ENCODE measurements at regions not wholly inside any gene's neighbourhood (a gene's known extent, or its start where the extent isn't known, plus 50 kb on each side); places are given as distances from the start of the nearest gene placed in this dataset.

DNA sequence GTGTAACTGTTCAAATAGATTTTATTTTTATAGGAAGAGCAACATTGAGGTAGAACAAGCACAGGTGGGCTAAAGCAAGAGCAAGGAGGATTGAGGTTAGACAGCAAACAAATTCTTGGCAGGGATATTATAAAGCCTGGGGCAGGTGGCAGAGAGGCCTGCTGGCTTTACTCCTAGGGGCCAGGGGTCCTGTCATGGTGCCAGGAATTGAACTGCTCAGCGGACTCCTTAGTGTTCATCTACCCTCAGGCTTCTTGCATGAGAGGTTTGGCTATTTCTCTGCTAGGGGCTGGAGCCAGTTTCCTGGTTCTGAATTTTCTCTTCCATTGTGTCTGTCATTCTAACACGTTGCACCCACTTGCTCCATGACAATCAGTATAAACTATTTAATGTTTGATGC, 217.2 kb upstream of the NCAM1 start:
- Mint-ChIP-seq H3K4me1 (ENCODE audit: low read depth in 2 of 2) (peaks cover 0 to 6% of the 10 kb centered on the region in 2 donors), H3K4me3 (no peak overlapping the region), H3K9me3 (peaks cover 0 to 3% of the 10 kb centered on the region in 2 donors), H3K27me3 (peaks cover 35 to 40% of the 10 kb centered on the region in 2 donors), H3K36me3 (ENCODE audit: insufficient read depth) (no peaks in the 10 kb centered on the region), H3K27ac (no peak overlapping the region)
- no peak for DNase-seq
- no peak for ATAC-seq (replicated peaks)

DNA sequence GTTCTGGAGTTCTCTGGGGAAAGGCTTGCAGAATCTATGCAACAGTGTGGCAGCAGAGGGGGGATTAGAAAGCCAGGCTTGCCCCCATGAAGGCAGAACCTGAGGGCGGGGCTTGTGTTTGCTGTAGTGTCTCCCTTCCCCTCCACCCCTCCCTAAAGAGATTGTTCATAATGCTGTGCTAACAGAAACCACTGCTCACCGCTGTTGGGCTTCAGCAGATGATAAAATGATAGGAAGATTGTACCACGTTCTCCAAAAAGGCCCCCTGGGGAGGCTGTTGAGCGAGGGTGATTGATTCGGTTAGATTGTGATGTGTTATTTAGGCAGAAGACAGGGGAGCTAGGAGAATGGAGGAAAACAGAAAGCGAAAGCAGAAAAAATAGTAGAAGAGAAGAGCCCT, 215.2 kb upstream of the NCAM1 start:
- ATAC-seq (replicated peaks) (no peak), DNase-seq (no peak)
- H3K9me3 Mint-ChIP-seq: peaks cover 0 to 3% of the 10 kb centered on the region in 2 donors
- H3K27me3 Mint-ChIP-seq: peaks cover 35 to 40% of the 10 kb centered on the region in 2 donors
- H3K4me3 Mint-ChIP-seq: peak overlapping the region in 1 of 2 donors; percentile 64
- peaks cover 0 to 6% of the 10 kb centered on the region in 2 donors for H3K4me1 Mint-ChIP-seq (ENCODE audit: low read depth in 2 of 2)
- peak overlapping the region in 1 of 2 donors; percentile 29 for H3K27ac Mint-ChIP-seq
- H3K36me3 Mint-ChIP-seq (ENCODE audit: insufficient read depth): no peaks in the 10 kb centered on the region

DNA sequence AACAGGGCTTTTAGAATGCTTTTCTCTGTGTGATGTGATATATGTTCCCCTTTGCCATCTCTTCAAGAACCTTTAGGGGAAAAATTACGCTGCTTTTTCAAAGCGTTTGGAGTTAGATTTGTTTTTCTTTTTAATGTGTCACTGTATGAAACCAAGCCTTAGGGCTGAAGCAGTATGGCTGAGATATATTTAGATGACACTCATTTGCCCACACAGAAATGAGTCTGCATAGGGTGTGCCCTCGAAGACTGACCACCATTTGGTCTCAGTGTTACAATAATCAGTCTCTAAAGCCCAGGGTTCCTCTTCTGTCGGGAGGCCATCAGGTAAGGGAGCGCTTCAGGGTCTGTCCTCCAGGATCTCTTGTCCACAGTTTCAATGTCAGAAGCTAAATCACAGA, 213.0 kb upstream of the NCAM1 start:
- ATAC-seq (replicated peaks) (no peak), DNase-seq (no peak)
- Mint-ChIP-seq H3K9me3 (peaks cover 0 to 3% of the 10 kb centered on the region in 2 donors), H3K27ac (no peak overlapping the region), H3K4me1 (ENCODE audit: low read depth in 2 of 2) (peaks cover 0 to 6% of the 10 kb centered on the region in 2 donors), H3K4me3 (no peak overlapping the region), H3K27me3 (peaks cover 28 to 33% of the 10 kb centered on the region in 2 donors), H3K36me3 (ENCODE audit: insufficient read depth) (no peaks in the 10 kb centered on the region)

DNA sequence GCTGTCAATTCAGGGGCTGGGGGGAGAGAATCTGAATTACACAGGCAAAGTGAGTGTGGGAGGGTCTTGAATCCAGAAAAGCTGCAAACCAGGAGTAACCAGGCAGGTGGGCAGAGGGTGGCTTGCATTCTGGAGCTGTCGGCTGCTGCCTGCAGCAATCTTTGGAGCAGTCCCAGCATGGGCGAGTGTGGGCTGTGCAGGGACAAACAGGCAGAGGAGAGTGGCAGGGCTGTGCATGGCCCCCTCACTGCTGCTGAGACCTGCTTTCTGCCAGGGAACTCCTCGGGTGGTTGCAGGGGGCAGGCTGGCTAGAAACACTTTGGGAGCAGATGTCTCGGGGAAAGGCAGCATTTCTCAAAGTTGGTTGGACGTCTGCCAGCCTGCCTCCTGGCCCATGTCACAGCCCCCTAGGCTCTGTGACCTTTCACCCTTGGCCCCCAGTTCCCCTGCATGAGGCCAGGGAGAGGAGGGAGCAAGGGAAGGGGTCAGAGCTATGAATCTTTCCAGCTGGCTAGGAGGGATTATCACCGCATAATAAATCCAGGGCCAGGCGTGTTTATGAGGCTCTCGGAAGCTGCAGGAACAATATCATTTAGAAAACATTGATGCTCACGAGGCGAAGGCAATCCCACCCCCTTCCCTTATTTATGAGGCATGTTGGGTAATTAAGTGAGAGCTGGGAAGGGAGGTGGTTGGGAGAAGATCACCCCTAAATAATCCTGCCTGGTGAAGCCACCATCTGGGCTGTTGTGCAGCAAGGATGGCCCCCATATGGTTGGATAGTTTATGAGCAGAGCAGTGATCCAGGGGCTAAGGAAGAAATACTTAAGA, 212.3 kb upstream of the NCAM1 start:
- H3K4me1 Mint-ChIP-seq (ENCODE audit: low read depth in 2 of 2): peaks cover 0 to 6% of the 10 kb centered on the region in 2 donors
- no peaks in the 10 kb centered on the region for H3K36me3 Mint-ChIP-seq (ENCODE audit: insufficient read depth)
- no peak for DNase-seq
- ATAC-seq (replicated peaks): no peak
- H3K9me3 Mint-ChIP-seq: peaks cover 0 to 3% of the 10 kb centered on the region in 2 donors
- H3K4me3 Mint-ChIP-seq: no peak overlapping the region
- peaks cover 25 to 33% of the 10 kb centered on the region in 2 donors for H3K27me3 Mint-ChIP-seq
- no peak overlapping the region for H3K27ac Mint-ChIP-seq

DNA sequence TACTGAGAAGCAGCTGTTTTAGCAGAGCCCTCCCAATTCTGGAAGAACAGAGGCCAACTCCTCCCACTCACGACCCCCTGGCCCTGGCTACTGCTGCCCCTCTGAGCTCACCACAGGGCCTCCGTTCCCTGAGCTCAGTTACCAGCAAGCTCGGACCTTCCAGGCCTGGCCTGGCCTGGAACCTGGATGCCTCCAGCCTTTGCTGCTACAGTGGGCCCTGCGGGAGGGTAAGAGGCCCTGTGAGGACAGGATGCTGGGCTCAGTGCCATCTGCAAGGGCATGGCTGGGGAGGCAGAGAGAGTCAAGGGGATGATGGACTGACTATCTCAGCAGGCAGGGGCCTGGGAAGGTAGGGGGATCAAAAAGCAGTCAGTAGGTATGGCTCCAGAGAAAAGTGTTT, 209.9 kb upstream of the NCAM1 start:
- H3K9me3 Mint-ChIP-seq: no peaks in the 10 kb centered on the region
- ATAC-seq (replicated peaks) (no peak), DNase-seq (no peak)
- H3K4me3 Mint-ChIP-seq: no peak overlapping the region
- no peaks in the 10 kb centered on the region for H3K36me3 Mint-ChIP-seq (ENCODE audit: insufficient read depth)
- H3K27ac Mint-ChIP-seq: no peak overlapping the region
- H3K4me1 Mint-ChIP-seq (ENCODE audit: low read depth in 2 of 2): peaks cover 0 to under 1% of the 10 kb centered on the region in 2 donors
- peaks cover 11 to 12% of the 10 kb centered on the region in 2 donors for H3K27me3 Mint-ChIP-seq

DNA sequence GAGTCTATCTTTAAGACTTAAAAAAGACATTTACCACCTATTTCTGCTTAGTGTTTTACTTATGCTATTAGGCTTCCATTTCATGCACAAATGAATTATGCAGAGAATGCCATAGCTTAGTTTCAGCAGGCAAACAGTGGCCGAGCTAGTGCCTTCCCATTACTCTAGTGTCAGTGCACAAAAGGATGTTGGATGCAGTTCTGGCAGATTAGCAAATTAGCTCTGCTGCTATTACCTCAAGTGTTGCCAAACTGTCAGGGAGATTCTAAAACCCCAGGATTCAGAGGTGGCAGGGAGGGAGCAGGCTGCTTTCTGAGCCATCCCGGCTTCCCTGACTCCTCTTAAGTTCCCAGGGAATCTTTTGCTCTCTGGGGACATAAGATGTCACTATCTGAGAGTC, 209.4 kb upstream of the NCAM1 start:
- Mint-ChIP-seq H3K27ac (no peak overlapping the region), H3K4me3 (no peak overlapping the region), H3K27me3 (peaks cover 7 to 8% of the 10 kb centered on the region in 2 donors), H3K36me3 (ENCODE audit: insufficient read depth) (no peaks in the 10 kb centered on the region), H3K4me1 (ENCODE audit: low read depth in 2 of 2) (no peaks in the 10 kb centered on the region), H3K9me3 (no peaks in the 10 kb centered on the region)
- DNase-seq (no peak), ATAC-seq (replicated peaks) (no peak)

DNA sequence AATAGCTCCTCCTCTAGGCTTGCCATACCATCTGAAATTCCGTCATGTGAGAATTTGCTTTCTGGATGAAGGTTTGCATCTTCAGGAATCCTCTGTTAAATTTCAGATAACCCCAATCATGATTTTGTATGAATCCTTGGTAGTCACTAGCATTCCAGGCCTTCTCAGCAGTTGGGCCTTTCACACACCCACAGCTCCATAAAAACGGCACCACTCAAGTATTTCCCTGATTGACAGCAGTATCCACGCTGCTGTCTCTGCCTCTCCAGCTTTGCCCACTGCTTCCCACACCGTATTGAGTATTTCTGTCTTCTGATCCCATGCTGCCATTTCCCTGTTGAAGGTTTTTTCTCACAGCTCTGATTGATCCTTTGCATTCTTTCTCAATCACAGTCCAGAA, 208.7 kb upstream of the NCAM1 start:
- Mint-ChIP-seq H3K4me3 (no peak overlapping the region), H3K36me3 (ENCODE audit: insufficient read depth) (no peaks in the 10 kb centered on the region), H3K9me3 (no peaks in the 10 kb centered on the region), H3K27ac (no peak overlapping the region), H3K4me1 (ENCODE audit: low read depth in 2 of 2) (no peaks in the 10 kb centered on the region), H3K27me3 (peaks cover 0 to 13% of the 10 kb centered on the region in 2 donors)
- no peak for DNase-seq
- ATAC-seq (replicated peaks): no peak

DNA sequence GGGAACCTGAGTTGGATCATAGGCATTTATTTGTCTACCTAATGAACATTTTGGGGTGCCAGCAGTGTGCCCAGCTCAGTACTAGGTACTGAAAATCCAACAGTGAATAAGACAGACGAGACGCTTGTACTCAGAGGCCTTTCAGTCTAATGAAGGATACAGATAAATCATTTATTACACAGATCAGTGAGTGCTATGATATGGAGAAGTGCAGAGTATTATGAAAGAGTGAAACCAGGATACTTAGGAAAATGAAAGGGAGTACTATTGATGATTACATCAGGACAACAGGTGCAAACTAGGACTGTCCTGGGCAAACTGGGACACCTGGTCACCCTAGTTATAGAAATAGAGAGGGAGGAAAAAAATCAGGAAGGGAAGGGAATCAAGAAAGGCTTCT, 207.5 kb upstream of the NCAM1 start:
- H3K36me3 Mint-ChIP-seq (ENCODE audit: insufficient read depth): no peaks in the 10 kb centered on the region
- no peak overlapping the region for H3K4me3 Mint-ChIP-seq
- no peaks in the 10 kb centered on the region for H3K9me3 Mint-ChIP-seq
- no peak overlapping the region for H3K27ac Mint-ChIP-seq
- no peak for DNase-seq
- no peaks in the 10 kb centered on the region for H3K4me1 Mint-ChIP-seq (ENCODE audit: low read depth in 2 of 2)
- no peak for ATAC-seq (replicated peaks)
- peaks cover 0 to 22% of the 10 kb centered on the region in 2 donors for H3K27me3 Mint-ChIP-seq

DNA sequence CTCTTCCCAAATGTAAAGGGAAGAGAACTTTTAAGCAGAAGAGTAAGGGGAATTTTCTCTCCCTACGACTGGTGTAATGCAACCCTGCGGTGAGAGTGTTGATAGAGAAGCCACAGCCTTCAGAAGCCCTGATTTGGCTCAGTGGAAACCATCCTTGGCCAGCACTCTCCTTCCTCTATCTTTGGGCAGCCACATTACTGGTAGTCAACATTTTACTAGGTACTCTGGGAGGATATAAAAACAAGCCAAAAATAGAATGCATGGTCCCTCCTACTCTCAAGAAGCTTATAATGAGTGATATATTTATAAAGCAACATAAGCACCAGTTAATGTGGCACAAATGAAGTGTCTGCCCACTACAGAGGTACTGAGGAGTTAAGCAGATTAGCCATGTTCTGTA, 201.8 kb upstream of the NCAM1 start:
- H3K9me3 Mint-ChIP-seq: no peaks in the 10 kb centered on the region
- H3K4me3 Mint-ChIP-seq: no peak overlapping the region
- H3K36me3 Mint-ChIP-seq (ENCODE audit: insufficient read depth): no peaks in the 10 kb centered on the region
- H3K4me1 Mint-ChIP-seq (ENCODE audit: low read depth in 2 of 2): no peaks in the 10 kb centered on the region
- no peak for DNase-seq
- peaks cover 14 to 27% of the 10 kb centered on the region in 2 donors for H3K27me3 Mint-ChIP-seq
- ATAC-seq (replicated peaks): no peak
- H3K27ac Mint-ChIP-seq: no peak overlapping the region

DNA sequence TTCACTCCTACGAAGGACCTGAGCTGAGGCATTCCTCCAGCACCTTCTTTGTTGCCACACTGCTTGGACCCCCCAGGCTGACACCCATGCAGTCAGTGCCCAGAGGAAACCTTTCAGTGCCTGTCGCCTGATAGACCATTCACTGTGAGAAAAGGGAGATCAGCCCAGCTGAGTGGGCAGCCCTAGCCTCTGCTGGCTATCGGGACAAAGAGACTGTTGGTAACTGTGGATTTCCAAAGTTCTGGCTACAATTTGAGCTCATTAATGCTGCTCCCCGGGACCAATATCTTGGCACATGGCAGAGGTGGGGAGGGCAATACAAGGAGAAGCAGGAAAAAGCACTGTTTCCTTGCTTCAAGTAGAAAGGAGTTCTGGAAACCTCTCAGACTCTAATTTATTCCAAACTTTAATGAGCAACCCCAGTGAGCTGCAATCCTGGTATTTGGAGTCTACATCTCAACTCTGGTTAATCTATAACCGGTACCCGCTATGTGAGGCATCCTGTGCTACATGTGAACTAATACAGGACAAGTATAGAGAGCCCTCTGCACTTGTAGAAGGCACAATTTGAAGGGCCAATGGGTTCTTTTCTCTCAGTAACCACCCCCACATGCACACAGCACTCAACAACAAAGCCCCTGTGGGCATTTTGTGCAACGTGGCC, 200.7 kb upstream of the NCAM1 start:
- Mint-ChIP-seq H3K27me3 (peaks cover 22 to 24% of the 10 kb centered on the region in 2 donors), H3K9me3 (no peaks in the 10 kb centered on the region), H3K4me3 (no peak overlapping the region), H3K4me1 (ENCODE audit: low read depth in 2 of 2) (no peaks in the 10 kb centered on the region), H3K27ac (no peak overlapping the region), H3K36me3 (ENCODE audit: insufficient read depth) (no peaks in the 10 kb centered on the region)
- ATAC-seq (replicated peaks): no peak
- no peak for DNase-seq

DNA sequence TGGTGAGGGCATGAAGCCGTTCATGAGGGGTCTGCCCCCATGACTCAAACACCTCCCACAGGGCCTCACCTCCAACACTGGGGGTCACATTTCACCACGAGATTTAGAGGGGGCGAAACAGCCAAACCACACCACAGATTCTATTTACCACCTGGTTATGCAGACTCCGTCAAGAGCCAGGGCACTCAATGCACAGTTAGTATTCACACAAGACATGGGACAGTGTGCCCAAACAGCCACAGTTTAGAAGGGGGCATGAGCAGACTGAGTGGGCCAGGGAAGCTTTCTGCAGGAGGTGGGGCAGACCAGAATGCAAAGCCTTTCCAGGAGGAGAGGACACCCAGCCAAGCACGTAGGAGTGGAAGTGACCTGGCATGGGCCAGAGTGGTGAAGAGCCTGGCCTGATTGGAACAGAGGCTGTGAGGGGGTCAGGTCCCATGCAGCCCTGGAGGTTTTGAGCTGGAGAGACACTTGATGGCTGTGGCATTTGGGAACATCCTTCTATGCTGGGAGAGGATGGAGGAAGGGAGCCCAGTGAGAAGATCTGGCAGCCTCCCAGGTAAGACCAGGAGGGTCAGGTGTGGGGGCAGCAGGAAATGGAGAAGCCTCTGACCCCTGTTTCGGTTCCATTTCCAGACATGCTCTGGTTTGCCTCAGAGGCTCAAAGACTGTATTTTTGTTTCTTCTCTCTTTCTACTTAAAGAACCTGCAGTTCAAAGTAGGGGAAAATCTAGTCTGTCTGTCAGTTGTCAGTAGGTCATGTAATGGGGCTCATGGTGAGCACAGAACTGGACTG, 199.1 kb upstream of the NCAM1 start:
- no peaks in the 10 kb centered on the region for H3K36me3 Mint-ChIP-seq (ENCODE audit: insufficient read depth)
- no peak overlapping the region for H3K27ac Mint-ChIP-seq
- no peak overlapping the region for H3K4me3 Mint-ChIP-seq
- no peak for DNase-seq
- H3K4me1 Mint-ChIP-seq (ENCODE audit: low read depth in 2 of 2): no peaks in the 10 kb centered on the region
- H3K9me3 Mint-ChIP-seq: no peaks in the 10 kb centered on the region
- ATAC-seq (replicated peaks): no peak
- peaks cover 22% of the 10 kb centered on the region in 2 donors for H3K27me3 Mint-ChIP-seq

DNA sequence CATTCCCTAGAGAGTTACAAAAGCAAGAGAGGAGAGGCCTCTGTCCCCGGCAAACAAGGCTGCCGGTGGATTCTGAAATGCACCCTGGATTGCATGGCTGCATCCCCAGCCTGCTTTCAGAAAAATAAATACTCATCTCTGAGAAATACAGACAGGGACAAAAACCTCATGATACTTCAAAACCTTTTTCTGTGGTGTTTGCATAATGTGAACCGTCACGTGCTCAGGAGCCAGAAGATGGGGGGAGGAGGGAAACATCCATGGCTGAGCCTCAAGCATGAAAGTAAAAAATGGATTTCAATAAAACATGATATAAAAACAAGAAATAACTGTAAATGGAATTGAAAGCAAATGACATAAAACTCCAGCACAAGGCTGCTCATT, 198.5 kb upstream of the NCAM1 start:
- H3K4me3 Mint-ChIP-seq: no peak overlapping the region
- H3K27me3 Mint-ChIP-seq: peaks cover 16 to 22% of the 10 kb centered on the region in 2 donors
- no peaks in the 10 kb centered on the region for H3K4me1 Mint-ChIP-seq (ENCODE audit: low read depth in 2 of 2)
- H3K9me3 Mint-ChIP-seq: no peaks in the 10 kb centered on the region
- DNase-seq: no peak
- ATAC-seq (replicated peaks): no peak
- no peaks in the 10 kb centered on the region for H3K36me3 Mint-ChIP-seq (ENCODE audit: insufficient read depth)
- no peak overlapping the region for H3K27ac Mint-ChIP-seq

DNA sequence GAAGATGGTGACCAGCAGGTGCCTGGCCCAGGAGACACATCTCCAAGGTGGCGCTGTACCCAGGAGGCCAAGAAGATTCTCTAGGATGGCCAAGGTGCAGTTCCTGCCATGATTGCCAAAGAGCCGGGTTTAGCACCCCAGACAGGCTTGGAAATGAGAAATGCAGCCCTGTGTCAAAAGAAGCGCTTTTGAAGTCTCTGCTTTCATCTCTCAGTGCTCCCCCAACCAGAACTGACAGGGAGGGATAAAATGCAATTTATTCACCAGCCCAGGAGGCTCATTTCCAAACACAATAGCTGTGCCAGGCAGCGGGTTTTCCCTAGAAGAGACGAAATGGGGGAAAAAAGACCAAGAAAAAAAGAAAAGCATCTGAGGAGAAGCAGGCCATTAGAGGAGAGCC, 195.9 kb upstream of the NCAM1 start:
- ATAC-seq (replicated peaks) (no peak), DNase-seq (no peak)
- Mint-ChIP-seq H3K27ac (no peak overlapping the region), H3K36me3 (ENCODE audit: insufficient read depth) (no peaks in the 10 kb centered on the region), H3K9me3 (no peaks in the 10 kb centered on the region), H3K27me3 (peaks cover 18 to 29% of the 10 kb centered on the region in 2 donors), H3K4me3 (no peak overlapping the region), H3K4me1 (ENCODE audit: low read depth in 2 of 2) (no peaks in the 10 kb centered on the region)
